Activated CD8-positive, alpha-beta memory T cell treated with anti-CD3 and anti-CD28 coated beads, Interleukin-2, amount 10 ng/mL, durations not matched to agents 7 days and 5 days (primary cell): ENCODE measurements at regions not wholly inside any gene's neighbourhood (a gene's known extent, or its start where the extent isn't known, plus 50 kb on each side); places are given as distances from the start of the nearest gene placed in this dataset.

ENCODE experiments used
- ATAC-seq: fragments of 150-1000 bp; cut with Tn5 transposase; one replicate; pipeline ENCODE4 v1.10.0; 2021; ENCODE audit warnings: moderate library complexity
- CTCF ChIA-PET: fragments of 350-600 bp; sonication (Branson Sonifier 250); formaldehyde crosslinking; loops from one replicate; lab custom pipeline; 2021; ENCODE audit warnings: antibody characterized with exemption; lab: Charles Lee
- DNase-seq: peaks from one replicate; pipeline ENCODE4 v3.0.0-alpha.2; 2020
- H3K27ac Mint-ChIP-seq: one replicate; pipeline ENCODE4 v1.8.0; 2021; ENCODE audit warnings: mild to moderate bottlenecking, mixed read lengths
- H3K27me3 Mint-ChIP-seq: one replicate; pipeline ENCODE4 v1.8.0; 2021; ENCODE audit warnings: mixed read lengths
- H3K36me3 Mint-ChIP-seq: one replicate; pipeline ENCODE4 v1.8.0; 2021; ENCODE audit warnings: mild to moderate bottlenecking, mixed read lengths
- H3K4me1 Mint-ChIP-seq: one replicate; pipeline ENCODE4 v1.8.0; 2021; ENCODE audit warnings: mixed read lengths
- H3K4me3 Mint-ChIP-seq: one replicate; pipeline ENCODE4 v1.8.0; 2021; ENCODE audit warnings: mild to moderate bottlenecking, moderate library complexity, mixed read lengths
- H3K9me3 Mint-ChIP-seq: one replicate; pipeline ENCODE4 v1.8.0; 2022; ENCODE audit warnings: low read depth, mixed read lengths

GRCh38 chr2:203789618-203790017, 78.0 kb upstream of the CTLA4 start:
- ATAC-seq (no peak), DNase-seq (no peak)
- Mint-ChIP-seq H3K4me3 (no peak overlapping the region), H3K36me3 (no peaks in the 10 kb centered on the region), H3K4me1 (peaks cover 2% of the 10 kb centered on the region), H3K27me3 (peaks cover 3% of the 10 kb centered on the region), H3K27ac (no peak overlapping the region), H3K9me3 (no peaks in the 10 kb centered on the region)
- CTCF ChIA-PET: interaction anchor here (1.2 kb wide), 1 partner anchor 9 kb away, joined by 3 read pairs; no protein-coding TSS in a partner anchor

DNA sequence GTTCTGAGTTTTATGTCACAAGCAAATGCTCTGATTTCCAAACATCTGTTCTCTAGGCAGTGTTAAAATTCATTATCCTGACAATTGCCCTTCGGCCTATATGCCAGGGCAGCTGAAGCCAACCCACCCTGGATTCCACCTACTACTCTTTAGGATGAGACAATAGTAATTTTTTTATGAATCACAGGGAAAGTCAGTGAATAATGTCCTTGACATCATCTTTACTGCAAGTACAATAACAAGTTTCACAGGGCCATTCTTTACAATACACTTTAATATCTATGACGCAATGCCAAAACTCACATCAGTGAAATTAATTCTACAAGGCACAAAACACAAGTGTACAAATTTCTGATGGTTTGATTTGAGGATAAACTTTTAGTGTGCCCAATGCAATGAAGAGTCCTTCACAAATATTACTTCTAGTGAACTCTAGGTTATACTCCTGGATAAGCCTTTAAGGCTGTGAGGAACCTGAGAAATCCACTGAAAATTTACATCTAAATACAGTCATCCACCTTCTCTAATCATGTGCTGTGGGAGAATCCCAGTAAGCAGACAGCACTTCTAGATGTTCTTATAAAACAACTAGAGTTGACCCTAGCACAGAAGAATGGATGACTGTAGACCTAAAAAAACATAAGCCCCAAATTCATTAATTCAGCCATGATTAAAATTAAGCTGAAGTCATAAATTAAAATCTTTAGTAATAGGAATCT, 77.3 kb upstream of the CTLA4 start:
- H3K27ac Mint-ChIP-seq: no peak overlapping the region
- no peak overlapping the region for H3K4me3 Mint-ChIP-seq
- H3K27me3 Mint-ChIP-seq: peaks cover 3% of the 10 kb centered on the region
- H3K4me1 Mint-ChIP-seq: no peaks in the 10 kb centered on the region
- no peaks in the 10 kb centered on the region for H3K36me3 Mint-ChIP-seq
- no peak for ATAC-seq
- H3K9me3 Mint-ChIP-seq: no peaks in the 10 kb centered on the region
- CTCF ChIA-PET: interaction anchor here (1.2 kb wide), 1 partner anchor 8 kb away, joined by 3 read pairs; no protein-coding TSS in a partner anchor
- no peak for DNase-seq

DNA sequence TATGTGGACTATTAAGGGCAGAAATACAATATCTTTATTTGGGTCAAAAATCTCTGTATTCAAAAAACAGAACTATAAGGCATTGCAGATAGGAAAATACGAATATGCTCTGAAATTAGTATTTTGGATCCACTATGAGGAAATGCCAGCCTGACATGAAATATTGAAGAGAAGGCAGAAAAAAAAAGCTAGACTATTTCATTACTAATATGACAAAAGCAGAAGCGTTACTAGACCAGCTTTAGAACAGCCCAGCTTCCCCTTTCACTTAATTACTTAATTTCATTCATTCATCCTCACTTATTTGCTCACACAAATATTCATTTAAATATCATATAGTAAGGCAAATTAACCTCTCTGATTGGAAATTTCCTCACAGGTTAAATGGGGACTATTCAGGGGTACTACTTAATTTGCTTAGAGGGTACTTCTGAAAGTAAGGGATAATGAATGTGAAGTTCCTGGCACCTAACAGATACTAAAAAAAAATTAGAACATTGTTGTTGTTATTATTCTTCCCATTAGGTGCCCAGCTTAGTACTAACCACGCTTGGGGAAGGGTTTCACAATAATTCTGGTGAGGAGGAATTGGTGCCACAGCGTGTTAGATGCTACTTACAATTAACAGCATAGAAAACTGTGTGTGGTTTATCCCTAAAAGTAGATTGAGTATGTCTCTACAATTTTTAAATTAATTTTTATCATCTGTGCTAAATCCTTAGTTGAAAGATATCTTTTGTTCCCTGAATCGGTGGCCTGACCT, 71.1 kb upstream of the CTLA4 start:
- peaks cover 5% of the 10 kb centered on the region for H3K9me3 Mint-ChIP-seq

DNA sequence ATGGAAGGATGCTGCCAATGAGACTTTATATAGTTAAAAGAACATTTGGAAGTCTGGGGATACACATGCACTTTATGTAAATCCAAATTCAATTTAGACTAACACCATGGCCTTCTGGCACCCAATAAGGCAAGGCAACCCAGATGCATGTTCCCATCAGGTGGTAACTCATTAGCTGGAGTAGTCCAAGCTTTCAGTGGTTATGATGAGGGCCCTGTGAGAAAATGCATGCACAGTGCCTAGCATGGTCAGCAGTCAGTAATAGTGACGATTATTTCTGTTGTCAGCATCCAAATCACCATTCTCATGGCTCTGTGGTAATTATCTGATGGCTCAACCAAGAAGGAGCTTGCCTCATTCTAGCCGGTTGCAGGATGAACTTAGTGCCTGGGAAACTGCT, 70.3 kb upstream of the CTLA4 start:
- no peak for ATAC-seq
- H3K4me1 Mint-ChIP-seq: peaks cover 20% of the 10 kb centered on the region
- H3K27ac Mint-ChIP-seq: no peak overlapping the region
- CTCF ChIA-PET: interaction anchor here (1.1 to 1.2 kb wide), 2 partner anchors 14 to 60 kb away, joined by 3 read pairs; no protein-coding TSS in a partner anchor
- H3K27me3 Mint-ChIP-seq: no peaks in the 10 kb centered on the region
- H3K4me3 Mint-ChIP-seq: no peak overlapping the region
- H3K36me3 Mint-ChIP-seq: peaks cover 15% of the 10 kb centered on the region
- DNase-seq: no peak
- H3K9me3 Mint-ChIP-seq: peaks cover 5% of the 10 kb centered on the region

More for the DNA sequence above, 71.1 kb upstream of the CTLA4 start:
- Mint-ChIP-seq H3K27me3 (no peaks in the 10 kb centered on the region), H3K36me3 (peaks cover 14% of the 10 kb centered on the region), H3K4me1 (peaks cover 17% of the 10 kb centered on the region), H3K4me3 (no peak overlapping the region), H3K27ac (no peak overlapping the region)
- DNase-seq (no peak), ATAC-seq (no peak)
- CTCF ChIA-PET: interaction anchor here (1.2 kb wide), 1 partner anchor 13 kb away, joined by 3 read pairs; no protein-coding TSS in a partner anchor

DNA sequence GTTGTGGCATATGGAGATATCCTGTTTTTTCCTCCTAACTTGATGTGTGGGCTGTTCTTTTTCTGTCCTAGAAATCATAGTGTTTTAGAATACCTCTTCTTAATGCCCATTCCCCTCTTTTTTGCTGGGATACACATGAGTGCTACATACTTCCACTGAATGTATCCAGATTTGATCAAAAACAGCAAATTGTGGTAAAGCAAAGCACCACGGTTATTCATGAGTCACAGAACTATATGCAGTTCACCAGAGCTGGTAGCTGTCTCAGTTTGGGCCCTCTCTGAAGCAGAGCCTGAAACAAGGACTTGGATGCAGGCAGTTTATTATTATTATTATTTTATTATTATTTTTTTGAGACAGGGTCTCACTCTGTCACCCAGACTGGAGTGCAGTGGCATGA, 69.9 kb upstream of the CTLA4 start:
- no peak overlapping the region for H3K27ac Mint-ChIP-seq
- no peak overlapping the region for H3K4me3 Mint-ChIP-seq
- CTCF ChIA-PET: interaction anchor here (1.1 to 2.9 kb wide), 4 partner anchors 15 to 89 kb away, joined by 3 to 13 read pairs (median 4); no protein-coding TSS in a partner anchor
- ATAC-seq (no peak), DNase-seq (no peak)
- peaks cover 5% of the 10 kb centered on the region for H3K9me3 Mint-ChIP-seq
- H3K27me3 Mint-ChIP-seq: no peaks in the 10 kb centered on the region
- peaks cover 15% of the 10 kb centered on the region for H3K36me3 Mint-ChIP-seq
- peaks cover 24% of the 10 kb centered on the region for H3K4me1 Mint-ChIP-seq

DNA sequence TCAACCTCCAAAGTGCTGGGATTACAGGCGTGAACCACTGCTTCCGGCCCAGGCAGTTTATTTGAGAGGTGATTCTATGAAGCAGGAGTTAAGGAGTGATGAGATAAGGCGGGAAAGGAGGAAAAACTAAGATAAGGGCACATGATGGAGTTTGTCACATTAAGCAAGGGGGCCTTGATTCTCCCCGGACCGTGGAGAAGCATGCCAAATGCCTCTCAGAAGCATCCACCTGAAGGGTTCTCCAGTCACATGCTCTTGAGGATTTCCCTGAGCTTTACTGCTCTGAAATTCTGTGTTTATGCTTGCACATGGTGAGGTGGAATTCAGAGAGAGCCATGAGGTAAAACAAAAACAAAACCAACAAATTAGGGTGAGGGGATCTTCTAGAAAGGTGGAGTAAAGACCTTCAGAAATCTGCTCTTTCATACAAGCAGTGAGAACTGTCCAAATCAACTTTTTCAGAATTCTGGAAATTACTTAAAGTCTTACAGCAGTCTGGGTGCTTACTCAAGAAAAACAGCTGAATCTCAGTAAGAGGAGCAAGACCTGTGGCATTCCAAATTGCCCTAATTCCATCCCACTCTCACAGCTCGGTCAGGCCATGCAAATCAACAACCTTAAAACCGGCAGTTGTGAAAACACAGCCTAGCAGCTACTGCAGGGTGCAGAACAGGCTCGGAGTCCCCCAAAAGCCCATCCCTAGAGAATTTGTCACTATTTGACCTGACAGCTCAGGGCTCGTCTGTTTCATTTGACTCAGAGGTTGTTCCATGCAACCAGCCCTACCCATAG, 69.1 kb upstream of the CTLA4 start:
- no peaks in the 10 kb centered on the region for H3K27me3 Mint-ChIP-seq
- no peak for DNase-seq
- ATAC-seq: no peak
- peaks cover 17% of the 10 kb centered on the region for H3K36me3 Mint-ChIP-seq
- H3K4me1 Mint-ChIP-seq: peaks cover 32% of the 10 kb centered on the region
- CTCF ChIA-PET: interaction anchor here (0.9 to 2.9 kb wide), 4 partner anchors 9 to 90 kb away, joined by 3 to 13 read pairs (median 4); no protein-coding TSS in a partner anchor
- H3K9me3 Mint-ChIP-seq: peaks cover 5% of the 10 kb centered on the region
- H3K4me3 Mint-ChIP-seq: no peak overlapping the region
- no peak overlapping the region for H3K27ac Mint-ChIP-seq

GRCh38 chr2:203799908-203800307, 67.7 kb upstream of the CTLA4 start:
- H3K9me3 Mint-ChIP-seq: peaks cover 10% of the 10 kb centered on the region
- no peak overlapping the region for H3K27ac Mint-ChIP-seq
- peaks cover 46% of the 10 kb centered on the region for H3K4me1 Mint-ChIP-seq
- peaks cover 18% of the 10 kb centered on the region for H3K36me3 Mint-ChIP-seq
- no peak for DNase-seq
- no peaks in the 10 kb centered on the region for H3K27me3 Mint-ChIP-seq
- ATAC-seq: no peak
- CTCF ChIA-PET: interaction anchor here (1.3 to 2.9 kb wide), 2 partner anchors 14 to 25 kb away, joined by 3 to 13 read pairs; no protein-coding TSS in a partner anchor
- H3K4me3 Mint-ChIP-seq: no peak overlapping the region

- Mint-ChIP-seq H3K4me1 (peaks cover 51% of the 10 kb centered on the region), H3K27ac (no peak overlapping the region), H3K9me3 (peaks cover 10% of the 10 kb centered on the region), H3K36me3 (peaks cover 22% of the 10 kb centered on the region), H3K4me3 (no peak overlapping the region), H3K27me3 (no peaks in the 10 kb centered on the region)
- no peak for DNase-seq
- no peak for ATAC-seq
- CTCF ChIA-PET: no interaction called here
These were observed 66.8 kb upstream of the CTLA4 start for GRCh38 chr2:203800783-203801182.

DNA sequence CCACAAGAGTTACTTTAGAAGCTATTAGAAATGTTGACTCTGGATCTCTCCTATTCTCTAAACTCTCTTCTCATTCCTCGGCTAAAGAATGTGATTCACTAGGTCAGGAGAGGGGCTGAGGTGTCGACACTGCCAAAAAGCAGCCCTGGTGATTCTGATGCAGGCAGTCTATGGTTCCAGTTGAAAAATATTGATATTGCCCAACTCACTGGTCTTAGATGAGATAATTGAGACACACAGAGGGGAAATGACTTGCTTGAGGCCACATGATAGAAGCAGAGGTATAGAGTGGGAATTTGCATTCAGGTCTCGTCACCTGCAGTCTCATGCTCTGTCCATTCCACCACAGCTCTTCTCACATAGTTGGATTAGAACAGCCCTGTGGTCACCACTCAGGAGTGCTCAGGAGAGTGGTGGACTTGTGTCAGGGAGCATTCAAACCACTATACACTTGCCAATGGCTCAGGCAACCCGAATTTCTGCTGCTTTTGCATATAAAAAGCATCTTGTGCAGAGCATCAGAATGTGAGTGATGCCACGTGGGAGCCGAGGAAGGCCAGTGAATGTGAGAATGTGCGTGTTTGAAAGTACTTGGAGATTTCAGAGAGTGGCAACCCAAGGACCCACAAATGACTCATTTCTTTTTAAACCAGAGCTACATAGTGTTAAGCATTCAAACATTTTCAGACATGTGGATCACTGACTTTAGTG, 65.1 kb upstream of the CTLA4 start:
- CTCF ChIA-PET: interaction anchor here (0.9 to 2.3 kb wide), 4 partner anchors 9 to 63 kb away, joined by 3 to 13 read pairs (median 6); no protein-coding TSS in a partner anchor
- peak; percentile 85 for ATAC-seq
- H3K36me3 Mint-ChIP-seq: peaks cover 32% of the 10 kb centered on the region
- peaks cover 3% of the 10 kb centered on the region for H3K27me3 Mint-ChIP-seq
- peak overlapping the region; percentile 76 for H3K27ac Mint-ChIP-seq
- H3K9me3 Mint-ChIP-seq: peaks cover 13% of the 10 kb centered on the region
- peak; percentile 74 for DNase-seq
- H3K4me1 Mint-ChIP-seq: peaks cover 64% of the 10 kb centered on the region
- H3K4me3 Mint-ChIP-seq: no peak overlapping the region

DNA sequence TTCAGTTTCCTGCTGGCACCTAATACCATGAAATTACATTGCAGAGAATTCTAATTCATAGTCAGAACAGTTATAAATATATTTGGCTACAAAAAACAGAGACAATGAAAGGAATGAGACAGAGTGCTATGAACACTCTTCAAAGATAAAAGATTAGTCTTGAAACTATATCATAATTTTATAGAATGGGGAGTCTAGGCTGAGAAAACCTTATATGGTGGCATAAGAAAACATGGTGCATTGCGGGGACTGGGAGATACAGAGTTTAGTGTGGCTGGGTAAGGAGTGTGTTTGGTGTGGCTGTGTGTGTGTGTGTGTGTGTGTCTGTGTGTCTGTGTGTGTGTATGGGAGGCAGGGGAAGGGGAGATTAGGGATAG, 64.5 kb upstream of the CTLA4 start:
- Mint-ChIP-seq H3K9me3 (peaks cover 13% of the 10 kb centered on the region), H3K4me3 (no peak overlapping the region), H3K27me3 (peaks cover 3% of the 10 kb centered on the region), H3K36me3 (peaks cover 32% of the 10 kb centered on the region), H3K4me1 (peaks cover 64% of the 10 kb centered on the region), H3K27ac (peak overlapping the region; percentile 76)
- DNase-seq (no peak), ATAC-seq (no peak)
- CTCF ChIA-PET: interaction anchor here (1.5 to 2.3 kb wide), 3 partner anchors 10 to 20 kb away, joined by 7 to 13 read pairs (median 9); no protein-coding TSS in a partner anchor

GRCh38 chr2:203804070-203804469, 63.5 kb upstream of the CTLA4 start:
- Mint-ChIP-seq H3K27me3 (peaks cover 3% of the 10 kb centered on the region), H3K4me3 (no peak overlapping the region), H3K9me3 (peaks cover 13% of the 10 kb centered on the region), H3K27ac (no peak overlapping the region), H3K36me3 (peaks cover 31% of the 10 kb centered on the region), H3K4me1 (peaks cover 68% of the 10 kb centered on the region)
- CTCF ChIA-PET: interaction anchor here (1.0 to 1.7 kb wide), 6 partner anchors 8 to 106 kb away, joined by 3 to 13 read pairs (median 4); no protein-coding TSS in a partner anchor
- DNase-seq (peak; percentile 58), ATAC-seq (peak; percentile 54)

DNA sequence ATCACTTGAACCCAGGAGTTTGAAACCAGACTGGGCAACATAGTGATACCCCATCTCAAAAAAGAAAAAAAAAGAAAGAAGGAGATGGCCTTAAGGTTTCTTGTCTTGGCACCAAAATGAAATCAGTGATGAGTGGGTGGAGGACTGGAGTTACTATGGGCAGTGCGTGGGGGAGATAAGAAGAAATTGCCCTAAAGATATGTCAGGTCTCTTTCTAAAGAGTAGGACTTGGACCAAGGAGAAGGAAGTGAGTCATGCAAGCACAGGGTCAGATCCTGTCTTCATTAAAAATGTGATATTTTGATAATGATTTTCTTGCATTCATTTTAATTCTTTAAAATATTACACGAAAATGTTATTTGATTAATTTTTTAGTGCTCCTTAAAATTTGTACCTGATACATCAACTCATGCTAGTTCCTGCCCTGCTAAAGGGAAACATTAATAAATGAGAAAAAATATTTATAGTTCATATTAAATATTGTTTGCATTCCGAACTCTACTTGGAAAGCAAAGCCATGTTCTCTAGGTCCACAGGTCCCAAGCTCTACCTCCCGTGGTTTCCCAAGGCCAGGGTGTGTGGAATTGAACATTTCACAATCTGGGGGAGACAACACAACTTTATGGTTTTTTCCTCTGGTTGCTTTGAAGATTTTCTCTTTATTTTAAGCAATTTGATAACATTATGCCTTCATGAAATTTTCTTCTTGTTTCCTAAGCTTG, 62.6 kb upstream of the CTLA4 start:
- peak overlapping the region; percentile 4 for H3K27ac Mint-ChIP-seq
- no peak for DNase-seq
- CTCF ChIA-PET: interaction anchor here (1.0 to 2.7 kb wide), 4 partner anchors 9 to 105 kb away, joined by 3 to 11 read pairs (median 6); no protein-coding TSS in a partner anchor
- peaks cover 68% of the 10 kb centered on the region for H3K4me1 Mint-ChIP-seq
- H3K9me3 Mint-ChIP-seq: peaks cover 10% of the 10 kb centered on the region
- no peak for ATAC-seq
- H3K27me3 Mint-ChIP-seq: peaks cover 3% of the 10 kb centered on the region
- peaks cover 28% of the 10 kb centered on the region for H3K36me3 Mint-ChIP-seq
- no peak overlapping the region for H3K4me3 Mint-ChIP-seq
